DND-41 (cell line): ENCODE measurements at regions not wholly inside any gene's neighbourhood (a gene's known extent, or its start where the extent isn't known, plus 50 kb on each side); places are given as distances from the start of the nearest gene placed in this dataset.

ENCODE experiments used
- ATAC-seq: fragments of 200-7000 bp; cut with Tn5 transposase; 3 replicates; pipeline ENCODE4 v1.9.1; 2021; ENCODE audit warnings: low read depth; ENCODE audit not compliant: insufficient read depth
- DNase-seq: peaks from one replicate; pipeline ENCODE4 v3.0.0-alpha.2; 2020
- H2AFZ ChIP-seq: 2 replicates; pipeline ENCODE4 v1.6.0; 2012; ENCODE audit warnings: low read depth, low read length
- H3K27ac ChIP-seq: 2 replicates; pipeline ENCODE4 v1.5.1; 2012; ENCODE audit warnings: low read length, inconsistent platforms
- H3K27me3 ChIP-seq: fragments of 200-600 bp; sonication (generic); 2 replicates; pipeline ENCODE4 v1.6.0; 2012; ENCODE audit warnings: low read length, mild to moderate bottlenecking, inconsistent platforms; ENCODE audit not compliant: insufficient read depth, poor library complexity
- H3K36me3 ChIP-seq: 2 replicates; pipeline ENCODE4 v1.5.1; 2012; ENCODE audit warnings: low read length, inconsistent platforms; ENCODE audit not compliant: insufficient read depth
- H3K4me1 ChIP-seq: 2 replicates; pipeline ENCODE4 v1.5.1; 2012; ENCODE audit warnings: mild to moderate bottlenecking, low read length; ENCODE audit not compliant: insufficient read depth
- H3K4me2 ChIP-seq: 2 replicates; pipeline ENCODE4 v1.6.0; 2012; ENCODE audit warnings: mild to moderate bottlenecking, moderate library complexity, low read length, inconsistent platforms; ENCODE audit not compliant: insufficient read depth
- H3K4me3 ChIP-seq, 2 experiments: fragments of 200-600 bp in 1 of 2; shearing (Covaris generic) in 1 of 2; 2 replicates each; pipeline ENCODE4 v1.5.1; 2012 to 2016; ENCODE audit warnings: inconsistent platforms in 2 of 2, low read length in 2 of 2, mild to moderate bottlenecking in 2 of 2, low read depth in 1 of 2, moderate library complexity in 1 of 2
- H3K79me2 ChIP-seq: 2 replicates; pipeline ENCODE4 v1.6.0; 2012; ENCODE audit warnings: low read length, inconsistent platforms; ENCODE audit not compliant: insufficient read depth
- H3K9ac ChIP-seq: 2 replicates; pipeline ENCODE4 v1.6.0; 2012; ENCODE audit warnings: low read depth, mild to moderate bottlenecking, inconsistent platforms, low read length, moderate library complexity
- H3K9me3 ChIP-seq: 2 replicates; pipeline ENCODE4 v1.5.1; 2012; ENCODE audit warnings: low read length, moderate library complexity, mild to moderate bottlenecking, inconsistent platforms; ENCODE audit not compliant: insufficient read depth, severe bottlenecking
- H4K20me1 ChIP-seq: 2 replicates; pipeline ENCODE4 v1.6.0; 2012; ENCODE audit warnings: low read length; ENCODE audit not compliant: insufficient read depth
- CTCF ChIP-seq: IDR thresholded peaks from 2 replicates; pipeline ENCODE4 v1.5.1; 2012; ENCODE audit warnings: borderline replicate concordance, low read length, moderate library complexity, mild to moderate bottlenecking; ENCODE audit not compliant: poor library complexity, severe bottlenecking; ENCODE audit errors: extremely low read depth
- EZH2 ChIP-seq: IDR thresholded peaks from 3 replicates; pipeline ENCODE4 v1.6.1; 2012; ENCODE audit warnings: borderline replicate concordance, low read depth, mild to moderate bottlenecking, moderate library complexity, low read length, inconsistent platforms; ENCODE audit not compliant: severe bottlenecking

GRCh38 chr14:97976861-97977260 is 1179.7 kb downstream of the VRK1 start:
- Histone ChIP-seq H3K79me2 (peaks cover 71% of the 10 kb centered on the region), H3K4me3 (peak overlapping the region; percentile 73 to 76), H3K4me1 (peaks cover 63% of the 10 kb centered on the region), H3K4me2 (peak overlapping the region; percentile 69), H2AFZ (peak overlapping the region; percentile 26; the same call in 1 of the 2 replicates), H3K27ac (peak overlapping the region; percentile 100), H3K36me3 (peaks cover 41% of the 10 kb centered on the region), H3K9ac (peak overlapping the region; percentile 91), H3K9me3 (no peaks in the 10 kb centered on the region), H4K20me1 (no peaks in the 10 kb centered on the region), H3K27me3 (no peaks in the 10 kb centered on the region)
- ATAC-seq (no peak), DNase-seq (peak; percentile 53)
- TF ChIP-seq CTCF (no peak), EZH2 (no peak)

- peaks cover 41% of the 10 kb centered on the region for H3K36me3 ChIP-seq
- no peaks in the 10 kb centered on the region for H3K9me3 ChIP-seq
- H3K4me3 ChIP-seq = peak overlapping the region; percentile 73 to 76
- H3K27me3 ChIP-seq = no peaks in the 10 kb centered on the region
- ATAC-seq = peak; percentile 89
- peak overlapping the region; percentile 69 for H3K4me2 ChIP-seq
- H3K79me2 ChIP-seq = peaks cover 62% of the 10 kb centered on the region
- peak overlapping the region; percentile 100 for H3K27ac ChIP-seq
- H4K20me1 ChIP-seq = no peaks in the 10 kb centered on the region
- peak overlapping the region; percentile 91 for H3K9ac ChIP-seq
- peaks cover 63% of the 10 kb centered on the region for H3K4me1 ChIP-seq
- TF ChIP-seq EZH2 (no peak), CTCF (no peak)
- peak; percentile 95 for DNase-seq
- H2AFZ ChIP-seq = peak overlapping the region; percentile 41; the same call in 1 of the 2 replicates
These were observed 1180.6 kb downstream of the VRK1 start for GRCh38 chr14:97977651-97978261.

GRCh38 chr14:97978341-97978740 is 1181.2 kb downstream of the VRK1 start:
- peak overlapping the region; percentile 57 for H2AFZ ChIP-seq
- DNase-seq = peak; percentile 92
- peaks cover 56% of the 10 kb centered on the region for H3K79me2 ChIP-seq
- H3K27me3 ChIP-seq = no peaks in the 10 kb centered on the region
- peak; percentile 82 for ATAC-seq
- peak overlapping the region; percentile 100 for H3K27ac ChIP-seq
- H3K9me3 ChIP-seq = no peaks in the 10 kb centered on the region
- H3K4me2 ChIP-seq = peak overlapping the region; percentile 69
- TF ChIP-seq CTCF (peak; percentile 91), EZH2 (no peak)
- H3K4me3 ChIP-seq = peak overlapping the region; percentile 73 to 76; a peak in 3 of 4 replicates
- peaks cover 58% of the 10 kb centered on the region for H3K4me1 ChIP-seq
- H3K9ac ChIP-seq = peak overlapping the region; percentile 91
- H4K20me1 ChIP-seq = no peaks in the 10 kb centered on the region
- peaks cover 36% of the 10 kb centered on the region for H3K36me3 ChIP-seq
